Liver (tissue), 7 donors: ENCODE measurements at regions not wholly inside any gene's neighbourhood (a gene's known extent, or its start where the extent isn't known, plus 50 kb on each side); places are given as distances from the start of the nearest gene placed in this dataset.

Experiments used
- DNase-seq: peaks from one replicate; pipeline ENCODE4 v3.0.0-alpha.2; 2017; ENCODE audit warnings: low spot score
- H3K27ac ChIP-seq, 2 donors: one replicate each; pipeline ENCODE4 v1.7.0; 2013; ENCODE audit warnings: inconsistent platforms in 2 of 2, low read length in 2 of 2, control low read depth in 1 of 2, low read depth in 1 of 2, mild to moderate bottlenecking in 1 of 2
- H3K27me3 ChIP-seq, 4 donors: one replicate each; pipeline versions ENCODE4 v1.6.1 to v1.7.0; 2013; ENCODE audit warnings: low read length in 3 of 4, inconsistent platforms in 1 of 4, mild to moderate bottlenecking in 1 of 4, moderate library complexity in 1 of 4; ENCODE audit not compliant: control insufficient read depth in 4 of 4, insufficient read depth in 4 of 4
- H3K36me3 ChIP-seq, 4 donors: one replicate each; pipeline versions ENCODE4 v1.6.1 to v1.7.0; 2013; ENCODE audit warnings: low read length in 3 of 4, mild to moderate bottlenecking in 3 of 4, low read depth in 1 of 4, moderate library complexity in 1 of 4; ENCODE audit not compliant: control insufficient read depth in 4 of 4, insufficient read depth in 3 of 4
- H3K4me1 ChIP-seq, 4 donors: one replicate each; pipeline versions ENCODE4 v1.6.1 to v1.7.0; 2013; ENCODE audit warnings: low read length in 3 of 4, mild to moderate bottlenecking in 3 of 4, moderate library complexity in 1 of 4; ENCODE audit not compliant: control insufficient read depth in 4 of 4, insufficient read depth in 4 of 4
- H3K4me3 ChIP-seq, 3 donors: one replicate each; pipeline versions ENCODE4 v1.6.1 to v1.7.0; 2013; ENCODE audit warnings: low read length in 3 of 3, control low read depth in 1 of 3, low read depth in 1 of 3, mild to moderate bottlenecking in 1 of 3
- H3K9ac ChIP-seq, 2 donors: one replicate each; pipeline ENCODE4 v1.7.0; 2013; ENCODE audit warnings: low read length in 2 of 2, mild to moderate bottlenecking in 2 of 2, moderate library complexity in 2 of 2, control low read depth in 1 of 2, low read depth in 1 of 2
- H3K9me3 ChIP-seq, 4 donors: one replicate each; pipeline versions ENCODE4 v1.6.1 to v1.7.0; 2013; ENCODE audit warnings: low read length in 3 of 4; ENCODE audit not compliant: control insufficient read depth in 4 of 4
- EGR1 ChIP-seq, 2 donors: IDR thresholded peaks; 2 replicates each; pipeline ENCODE4 v1.6.1; 2016 to 2018; ENCODE audit warnings: antibody characterized with exemption in 2 of 2, low read depth in 2 of 2
- FOXA1 ChIP-seq: IDR thresholded peaks from 2 replicates; pipeline ENCODE4 v1.6.1; 2016; ENCODE audit warnings: antibody characterized with exemption
- FOXA2 ChIP-seq: IDR thresholded peaks from 2 replicates; pipeline ENCODE4 v1.6.1; 2016; ENCODE audit warnings: antibody characterized with exemption
- GABPA ChIP-seq, 2 donors: IDR thresholded peaks in 1 of 2; conservative IDR thresholded peaks in 1 of 2; 2 replicates each; pipeline ENCODE4 v1.6.1; 2016; ENCODE audit warnings: antibody characterized with exemption in 2 of 2, mild to moderate bottlenecking in 1 of 2, moderate library complexity in 1 of 2
- HNF4A ChIP-seq, 2 donors: conservative IDR thresholded peaks; 2 replicates each; pipeline ENCODE4 v1.6.1; 2016; ENCODE audit warnings: antibody characterized with exemption in 2 of 2, mild to moderate bottlenecking in 2 of 2
- JUND ChIP-seq, 2 donors: IDR thresholded peaks; 2 replicates each; pipeline ENCODE4 v1.6.1; 2016; ENCODE audit warnings: antibody characterized with exemption in 2 of 2
- MAX ChIP-seq: IDR thresholded peaks from 2 replicates; pipeline ENCODE4 v1.6.1; 2016; ENCODE audit warnings: antibody characterized with exemption
- NR2F2 ChIP-seq: IDR thresholded peaks from 2 replicates; pipeline ENCODE4 v1.6.1; 2016; ENCODE audit warnings: antibody characterized with exemption
- RAD21 ChIP-seq, 2 donors: IDR thresholded peaks; 2 replicates each; pipeline ENCODE4 v1.6.1; 2016; ENCODE audit warnings: antibody characterized with exemption in 2 of 2, mild to moderate bottlenecking in 2 of 2
- RXRA ChIP-seq, 2 donors: IDR thresholded peaks; 2 replicates each; pipeline ENCODE4 v1.6.1; 2017 to 2018; ENCODE audit warnings: antibody characterized with exemption in 2 of 2, mild to moderate bottlenecking in 1 of 2
- SP1 ChIP-seq: IDR thresholded peaks from 2 replicates; pipeline ENCODE4 v1.6.1; 2018; ENCODE audit warnings: antibody characterized with exemption, mild to moderate bottlenecking
- TAF1 ChIP-seq: conservative IDR thresholded peaks from 2 replicates; pipeline ENCODE4 v1.6.1; 2016; ENCODE audit warnings: antibody characterized with exemption, mild to moderate bottlenecking
- YY1 ChIP-seq: IDR thresholded peaks from 2 replicates; pipeline ENCODE4 v1.6.1; 2016; ENCODE audit warnings: antibody characterized with exemption, mild to moderate bottlenecking
- WGBS: extraction: QIAGEN DNeasy Blood & Tissue Kit; methylation state at CpG from one replicate; pipeline ENCODE4 v1.1.7; 2013; 5-methylcytosine and 5-hydroxymethylcytosine counted together
- TF ChIP-seq, protein P1 (sequence below): IDR thresholded peaks from 2 replicates; pipeline ENCODE4 v1.6.1; 2016; ENCODE audit warnings: antibody characterized with exemption
- TF ChIP-seq, protein P2 (sequence below): IDR thresholded peaks from 2 replicates; pipeline ENCODE4 v1.6.1; 2016; ENCODE audit warnings: antibody characterized with exemption, mild to moderate bottlenecking
- TF ChIP-seq, protein P3 (sequence below): IDR thresholded peaks from 2 replicates; pipeline ENCODE4 v1.6.1; 2016; ENCODE audit warnings: antibody characterized with exemption
- donor health status: healthy.
- donor health status: healthy.
- donor health status: healthy.
- donor health status: healthy.

- TF ChIP-seq, protein P1, sequence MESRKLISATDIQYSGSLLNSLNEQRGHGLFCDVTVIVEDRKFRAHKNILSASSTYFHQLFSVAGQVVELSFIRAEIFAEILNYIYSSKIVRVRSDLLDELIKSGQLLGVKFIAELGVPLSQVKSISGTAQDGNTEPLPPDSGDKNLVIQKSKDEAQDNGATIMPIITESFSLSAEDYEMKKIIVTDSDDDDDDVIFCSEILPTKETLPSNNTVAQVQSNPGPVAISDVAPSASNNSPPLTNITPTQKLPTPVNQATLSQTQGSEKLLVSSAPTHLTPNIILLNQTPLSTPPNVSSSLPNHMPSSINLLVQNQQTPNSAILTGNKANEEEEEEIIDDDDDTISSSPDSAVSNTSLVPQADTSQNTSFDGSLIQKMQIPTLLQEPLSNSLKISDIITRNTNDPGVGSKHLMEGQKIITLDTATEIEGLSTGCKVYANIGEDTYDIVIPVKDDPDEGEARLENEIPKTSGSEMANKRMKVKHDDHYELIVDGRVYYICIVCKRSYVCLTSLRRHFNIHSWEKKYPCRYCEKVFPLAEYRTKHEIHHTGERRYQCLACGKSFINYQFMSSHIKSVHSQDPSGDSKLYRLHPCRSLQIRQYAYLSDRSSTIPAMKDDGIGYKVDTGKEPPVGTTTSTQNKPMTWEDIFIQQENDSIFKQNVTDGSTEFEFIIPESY = no peak
These were observed 121.9 kb downstream of the SETD4 start (continued) for GRCh38 chr21:35938446-35938845.

DNA sequence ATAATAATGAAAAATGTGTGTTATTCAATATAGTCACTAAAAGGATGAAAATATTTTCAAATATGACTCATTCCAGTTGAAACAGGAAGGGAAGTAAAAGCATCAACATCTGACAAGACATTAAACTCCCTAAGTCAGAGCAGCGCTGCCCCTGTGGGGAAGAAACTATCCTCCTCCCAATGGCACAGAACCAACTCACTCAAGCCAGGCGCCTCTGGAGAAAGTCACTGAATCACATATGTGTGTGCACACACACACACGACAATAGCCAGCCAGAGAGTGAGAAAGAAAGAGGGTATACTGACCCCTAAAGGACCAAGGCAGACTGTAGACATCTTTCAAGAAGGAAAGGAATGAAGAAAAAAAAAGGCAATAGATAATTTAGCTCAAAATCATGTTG, 126.9 kb downstream of the SETD4 start:
- no peak for DNase-seq
- H3K27ac ChIP-seq = no peak overlapping the region
- 60% methylated on average over 3 of the region's 3 CpGs for WGBS
- H3K9ac ChIP-seq = no peak overlapping the region
- H3K27me3 ChIP-seq = peaks cover 0 to 7% (median 0%) of the 10 kb centered on the region in 4 donors
- H3K9me3 ChIP-seq = no peaks in the 10 kb centered on the region
- no peak overlapping the region for H3K4me3 ChIP-seq
- no peaks in the 10 kb centered on the region for H3K4me1 ChIP-seq
- TF ChIP-seq GABPA (IDR thresholded peaks at IDR 0.05 in 1 of 2, conservative IDR thresholded peaks at IDR 0.05 in 1 of 2) = no peak
- TF ChIP-seq JUND (IDR thresholded peaks at IDR 0.05) = no peak
- TF ChIP-seq, protein P2, sequence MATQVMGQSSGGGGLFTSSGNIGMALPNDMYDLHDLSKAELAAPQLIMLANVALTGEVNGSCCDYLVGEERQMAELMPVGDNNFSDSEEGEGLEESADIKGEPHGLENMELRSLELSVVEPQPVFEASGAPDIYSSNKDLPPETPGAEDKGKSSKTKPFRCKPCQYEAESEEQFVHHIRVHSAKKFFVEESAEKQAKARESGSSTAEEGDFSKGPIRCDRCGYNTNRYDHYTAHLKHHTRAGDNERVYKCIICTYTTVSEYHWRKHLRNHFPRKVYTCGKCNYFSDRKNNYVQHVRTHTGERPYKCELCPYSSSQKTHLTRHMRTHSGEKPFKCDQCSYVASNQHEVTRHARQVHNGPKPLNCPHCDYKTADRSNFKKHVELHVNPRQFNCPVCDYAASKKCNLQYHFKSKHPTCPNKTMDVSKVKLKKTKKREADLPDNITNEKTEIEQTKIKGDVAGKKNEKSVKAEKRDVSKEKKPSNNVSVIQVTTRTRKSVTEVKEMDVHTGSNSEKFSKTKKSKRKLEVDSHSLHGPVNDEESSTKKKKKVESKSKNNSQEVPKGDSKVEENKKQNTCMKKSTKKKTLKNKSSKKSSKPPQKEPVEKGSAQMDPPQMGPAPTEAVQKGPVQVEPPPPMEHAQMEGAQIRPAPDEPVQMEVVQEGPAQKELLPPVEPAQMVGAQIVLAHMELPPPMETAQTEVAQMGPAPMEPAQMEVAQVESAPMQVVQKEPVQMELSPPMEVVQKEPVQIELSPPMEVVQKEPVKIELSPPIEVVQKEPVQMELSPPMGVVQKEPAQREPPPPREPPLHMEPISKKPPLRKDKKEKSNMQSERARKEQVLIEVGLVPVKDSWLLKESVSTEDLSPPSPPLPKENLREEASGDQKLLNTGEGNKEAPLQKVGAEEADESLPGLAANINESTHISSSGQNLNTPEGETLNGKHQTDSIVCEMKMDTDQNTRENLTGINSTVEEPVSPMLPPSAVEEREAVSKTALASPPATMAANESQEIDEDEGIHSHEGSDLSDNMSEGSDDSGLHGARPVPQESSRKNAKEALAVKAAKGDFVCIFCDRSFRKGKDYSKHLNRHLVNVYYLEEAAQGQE = no peak
- peak in 1 of 2 donors; percentile 11 for TF ChIP-seq RAD21 (IDR thresholded peaks at IDR 0.05)
- no peaks in the 10 kb centered on the region for H3K36me3 ChIP-seq

DNA sequence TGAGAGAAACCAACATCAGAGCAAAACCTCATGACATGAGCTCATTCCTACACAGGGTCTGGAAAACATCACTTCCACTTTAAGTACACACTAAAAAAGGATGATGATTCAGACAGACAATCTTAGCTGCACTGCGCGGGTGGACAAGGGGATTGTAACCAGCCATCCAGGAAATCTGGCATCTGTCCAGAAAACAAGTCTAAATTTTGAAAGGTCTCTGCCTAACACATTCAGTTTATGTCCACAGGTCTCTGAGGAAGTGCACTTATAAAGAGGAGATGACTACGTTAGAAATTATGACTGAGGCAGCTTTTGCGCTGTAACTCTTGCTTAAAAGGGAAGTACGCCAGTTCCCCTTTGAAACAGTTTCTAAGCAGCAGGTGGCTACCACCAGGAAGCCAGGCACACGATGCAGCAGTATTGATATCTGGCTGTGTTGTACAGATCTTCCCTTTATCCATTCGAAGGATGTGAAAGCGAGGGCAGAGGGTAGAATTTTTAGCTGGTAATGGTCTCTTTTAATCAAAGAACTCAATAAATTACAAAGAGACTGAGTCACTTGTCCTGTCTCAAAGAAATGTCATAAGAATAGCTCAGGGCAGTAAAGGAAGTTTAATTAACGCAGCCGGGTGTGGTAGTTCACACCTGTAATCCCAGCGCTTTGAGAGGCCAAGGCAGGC, 128.0 kb downstream of the SETD4 start:
- Histone ChIP-seq H3K27me3 (peaks cover 0 to 7% (median 0%) of the 10 kb centered on the region in 4 donors), H3K9ac (no peak overlapping the region), H3K36me3 (no peaks in the 10 kb centered on the region), H3K9me3 (no peaks in the 10 kb centered on the region), H3K4me1 (no peaks in the 10 kb centered on the region), H3K4me3 (no peak overlapping the region), H3K27ac (no peak overlapping the region)
- WGBS = 60% methylated on average over 11 of the region's 11 CpGs
- no peak for DNase-seq
- TF ChIP-seq, protein P3, sequence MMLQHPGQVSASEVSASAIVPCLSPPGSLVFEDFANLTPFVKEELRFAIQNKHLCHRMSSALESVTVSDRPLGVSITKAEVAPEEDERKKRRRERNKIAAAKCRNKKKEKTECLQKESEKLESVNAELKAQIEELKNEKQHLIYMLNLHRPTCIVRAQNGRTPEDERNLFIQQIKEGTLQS = no peak
- TF ChIP-seq FOXA1 (no peak), HNF4A (conservative IDR thresholded peaks at IDR 0.05) (no peak), RXRA (IDR thresholded peaks at IDR 0.05) (no peak), RAD21 (IDR thresholded peaks at IDR 0.05) (no peak), FOXA2 (no peak), JUND (IDR thresholded peaks at IDR 0.05) (no peak), NR2F2 (no peak), TAF1 (no peak), YY1 (no peak), MAX (no peak), GABPA (IDR thresholded peaks at IDR 0.05 in 1 of 2, conservative IDR thresholded peaks at IDR 0.05 in 1 of 2) (no peak), SP1 (no peak), EGR1 (IDR thresholded peaks at IDR 0.05; ENCODE audit: low read depth in 2 of 2) (no peak)
- TF ChIP-seq, protein P2 = no peak
- TF ChIP-seq, protein P1 = no peak
